ENCODE measurements at regions not wholly inside any gene's neighbourhood (a gene's known extent, or its start where the extent isn't known, plus 50 kb on each side); places are given as distances from the start of the nearest gene placed in this dataset.

DNA sequence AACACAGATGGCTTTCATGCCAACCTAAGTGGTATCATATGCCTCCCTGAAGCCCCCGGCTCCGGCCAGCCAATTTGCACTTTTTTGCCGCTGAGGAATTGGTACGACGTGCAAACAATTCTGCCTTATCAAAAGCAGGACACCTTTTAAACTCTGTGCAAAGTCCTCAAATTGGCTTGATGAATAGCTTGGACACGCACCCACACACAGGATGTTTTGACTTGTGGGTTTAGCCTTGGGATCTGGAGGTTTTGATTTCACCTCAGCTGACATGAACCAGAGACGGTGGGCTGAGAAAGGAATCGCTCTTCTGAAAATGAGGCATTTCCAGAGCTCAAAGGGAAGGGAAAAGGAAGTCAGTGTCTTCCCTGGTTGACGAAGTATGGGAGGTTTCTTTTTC, 110.8 kb upstream of the SHOX start:
- intact Hi-C loops (cut with DNase I): no loop called here
- Histone ChIP-seq H3K36me3 (no peaks in the 10 kb centered on the region), H3K4me3 (no peak overlapping the region), H3K4me1 (no peaks in the 10 kb centered on the region), H3K9me3 (no peaks in the 10 kb centered on the region), H3K27ac (no peak overlapping the region), H3K27me3 (no peaks in the 10 kb centered on the region)
- TF ChIP-seq, protein P1, sequence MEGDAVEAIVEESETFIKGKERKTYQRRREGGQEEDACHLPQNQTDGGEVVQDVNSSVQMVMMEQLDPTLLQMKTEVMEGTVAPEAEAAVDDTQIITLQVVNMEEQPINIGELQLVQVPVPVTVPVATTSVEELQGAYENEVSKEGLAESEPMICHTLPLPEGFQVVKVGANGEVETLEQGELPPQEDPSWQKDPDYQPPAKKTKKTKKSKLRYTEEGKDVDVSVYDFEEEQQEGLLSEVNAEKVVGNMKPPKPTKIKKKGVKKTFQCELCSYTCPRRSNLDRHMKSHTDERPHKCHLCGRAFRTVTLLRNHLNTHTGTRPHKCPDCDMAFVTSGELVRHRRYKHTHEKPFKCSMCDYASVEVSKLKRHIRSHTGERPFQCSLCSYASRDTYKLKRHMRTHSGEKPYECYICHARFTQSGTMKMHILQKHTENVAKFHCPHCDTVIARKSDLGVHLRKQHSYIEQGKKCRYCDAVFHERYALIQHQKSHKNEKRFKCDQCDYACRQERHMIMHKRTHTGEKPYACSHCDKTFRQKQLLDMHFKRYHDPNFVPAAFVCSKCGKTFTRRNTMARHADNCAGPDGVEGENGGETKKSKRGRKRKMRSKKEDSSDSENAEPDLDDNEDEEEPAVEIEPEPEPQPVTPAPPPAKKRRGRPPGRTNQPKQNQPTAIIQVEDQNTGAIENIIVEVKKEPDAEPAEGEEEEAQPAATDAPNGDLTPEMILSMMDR (IDR thresholded peaks at IDR 0.05): no peak
- peak in 1 of 2 donors; percentile 16 for DNase-seq (ENCODE audit: low spot score in 2 of 2)

GRCh38 chrX:522456-522855, 108.1 kb upstream of the SHOX start:
- TF ChIP-seq, protein P1 (IDR thresholded peaks at IDR 0.05): no peak
- H3K4me3 ChIP-seq: no peak overlapping the region
- no peak for DNase-seq (ENCODE audit: low spot score in 2 of 2)
- H3K4me1 ChIP-seq: no peaks in the 10 kb centered on the region
- no peaks in the 10 kb centered on the region for H3K36me3 ChIP-seq
- intact Hi-C loops (cut with DNase I): no loop called here
- no peaks in the 10 kb centered on the region for H3K9me3 ChIP-seq
- no peaks in the 10 kb centered on the region for H3K27me3 ChIP-seq
- no peak overlapping the region for H3K27ac ChIP-seq

- H3K27ac ChIP-seq: no peak overlapping the region
- no peaks in the 10 kb centered on the region for H3K4me1 ChIP-seq
- H3K9me3 ChIP-seq: no peaks in the 10 kb centered on the region
- TF ChIP-seq, protein P1 (IDR thresholded peaks at IDR 0.05): no peak
- intact Hi-C loops (cut with DNase I): no loop called here
- H3K36me3 ChIP-seq: no peaks in the 10 kb centered on the region
- no peaks in the 10 kb centered on the region for H3K27me3 ChIP-seq
- no peak overlapping the region for H3K4me3 ChIP-seq
- DNase-seq (ENCODE audit: low spot score in 2 of 2): no peak
These were observed 105.5 kb upstream of the SHOX start for GRCh38 chrX:525134-525533.

- TF ChIP-seq, protein P1 (IDR thresholded peaks at IDR 0.05): no peak
- no peaks in the 10 kb centered on the region for H3K27me3 ChIP-seq
- intact Hi-C loops (cut with DNase I): no loop called here
- no peaks in the 10 kb centered on the region for H3K4me1 ChIP-seq
- H3K36me3 ChIP-seq: no peaks in the 10 kb centered on the region
- no peak for DNase-seq (ENCODE audit: low spot score in 2 of 2)
- H3K27ac ChIP-seq: no peak overlapping the region
- H3K4me3 ChIP-seq: no peak overlapping the region
- no peaks in the 10 kb centered on the region for H3K9me3 ChIP-seq
These were observed 104.0 kb upstream of the SHOX start for GRCh38 chrX:526295-527224.

- TF ChIP-seq, protein P1 (IDR thresholded peaks at IDR 0.05): no peak
- intact Hi-C loops (cut with DNase I): no loop called here
- no peaks in the 10 kb centered on the region for H3K9me3 ChIP-seq
- no peak overlapping the region for H3K4me3 ChIP-seq
- H3K36me3 ChIP-seq: no peaks in the 10 kb centered on the region
- DNase-seq (ENCODE audit: low spot score in 2 of 2): no peak
- no peaks in the 10 kb centered on the region for H3K27me3 ChIP-seq
- H3K4me1 ChIP-seq: no peaks in the 10 kb centered on the region
- no peak overlapping the region for H3K27ac ChIP-seq
These were observed 99.6 kb upstream of the SHOX start for GRCh38 chrX:530726-531610.
